ENCODE measurements at regions not wholly inside any gene's neighbourhood (a gene's known extent, or its start where the extent isn't known, plus 50 kb on each side); places are given as distances from the start of the nearest gene placed in this dataset.

GRCh38 chr16:55264949-55265348 is 59.1 kb upstream of the IRX6 start:
- no peak for DNase-seq (ENCODE audit: low read depth in 3 of 3)

GRCh38 chr16:55265926-55266325 is 58.1 kb upstream of the IRX6 start:
- no peak for DNase-seq (ENCODE audit: low read depth in 3 of 3)

GRCh38 chr16:55271945-55272513 is 52.0 kb upstream of the IRX6 start:
- DNase-seq (ENCODE audit: low read depth in 3 of 3), result no peak

- no peak for DNase-seq (ENCODE audit: low read depth in 3 of 3)
Measured at GRCh38 chr16:55272744-55273143, 51.3 kb upstream of the IRX6 start.

GRCh38 chr16:55273356-55273755 is 50.6 kb upstream of the IRX6 start:
- DNase-seq (ENCODE audit: low read depth in 3 of 3), result no peak

GRCh38 chr16:55273959-55274358 is 50.0 kb upstream of the IRX6 start:
- DNase-seq (ENCODE audit: low read depth in 3 of 3), result no peak

Data from stimulated activated CD4-positive, alpha-beta T cell treated with anti-CD3 and anti-CD28 coated beads, TNF-alpha, amount 100 ng/mL, for 24 hours (primary cell).